BLaER1 (cell line): ENCODE measurements at regions not wholly inside any gene's neighbourhood (a gene's known extent, or its start where the extent isn't known, plus 50 kb on each side); places are given as distances from the start of the nearest gene placed in this dataset.

Source experiments
- H3K27ac ChIP-seq: shearing (Covaris generic); formaldehyde crosslinking; 2 replicates; pipeline ENCODE4 v1.8.1; 2022
- H3K27me3 ChIP-seq: shearing (Covaris generic); formaldehyde crosslinking; 2 replicates; pipeline ENCODE4 v1.8.1; 2022
- H3K36me3 ChIP-seq: shearing (Covaris generic); formaldehyde crosslinking; 2 replicates; pipeline ENCODE4 v1.8.1; 2022
- H3K4me1 ChIP-seq: shearing (Covaris generic); formaldehyde crosslinking; 2 replicates; pipeline ENCODE4 v1.8.1; 2022
- H3K4me2 ChIP-seq: shearing (Covaris generic); formaldehyde crosslinking; 2 replicates; pipeline ENCODE4 v1.8.1; 2022
- H3K4me3 ChIP-seq: shearing (Covaris generic); formaldehyde crosslinking; 2 replicates; pipeline ENCODE4 v1.8.1; 2022
- H3K9ac ChIP-seq: shearing (Covaris generic); formaldehyde crosslinking; 2 replicates; pipeline ENCODE4 v1.8.1; 2022
- H3K9me3 ChIP-seq: shearing (Covaris generic); formaldehyde crosslinking; 2 replicates; pipeline ENCODE4 v1.8.1; 2022
- H4K20me1 ChIP-seq: shearing (Covaris generic); formaldehyde crosslinking; 2 replicates; pipeline ENCODE4 v1.8.1; 2022
- Cebpa-rat ChIP-seq: shearing (Covaris generic); IDR thresholded peaks from 2 replicates; pipeline ENCODE4 v1.8.1; 2022

- Histone ChIP-seq H3K27ac (no peak overlapping the region), H3K4me2 (no peak overlapping the region), H3K27me3 (no peaks in the 10 kb centered on the region), H3K36me3 (no peaks in the 10 kb centered on the region), H3K9me3 (no peaks in the 10 kb centered on the region), H3K4me3 (no peak overlapping the region), H3K4me1 (no peaks in the 10 kb centered on the region; the same call in 1 of the 2 replicates), H4K20me1 (no peaks in the 10 kb centered on the region), H3K9ac (no peak overlapping the region)
- no peak for TF ChIP-seq Cebpa-rat
Observed at GRCh38 chr4:30836231-30836630, 116.1 kb downstream of the PCDH7 start.

- H3K27me3 ChIP-seq, result no peaks in the 10 kb centered on the region
- H3K4me3 ChIP-seq, result no peak overlapping the region
- no peak overlapping the region for H3K9ac ChIP-seq
- no peaks in the 10 kb centered on the region; the same call in 1 of the 2 replicates for H3K4me1 ChIP-seq
- no peak overlapping the region for H3K27ac ChIP-seq
- H3K9me3 ChIP-seq, result no peaks in the 10 kb centered on the region
- TF ChIP-seq Cebpa-rat, result no peak
- H3K4me2 ChIP-seq, result no peak overlapping the region
- no peaks in the 10 kb centered on the region for H3K36me3 ChIP-seq
- H4K20me1 ChIP-seq, result no peaks in the 10 kb centered on the region
Observed at GRCh38 chr4:30837131-30837539, 117.0 kb downstream of the PCDH7 start.

DNA sequence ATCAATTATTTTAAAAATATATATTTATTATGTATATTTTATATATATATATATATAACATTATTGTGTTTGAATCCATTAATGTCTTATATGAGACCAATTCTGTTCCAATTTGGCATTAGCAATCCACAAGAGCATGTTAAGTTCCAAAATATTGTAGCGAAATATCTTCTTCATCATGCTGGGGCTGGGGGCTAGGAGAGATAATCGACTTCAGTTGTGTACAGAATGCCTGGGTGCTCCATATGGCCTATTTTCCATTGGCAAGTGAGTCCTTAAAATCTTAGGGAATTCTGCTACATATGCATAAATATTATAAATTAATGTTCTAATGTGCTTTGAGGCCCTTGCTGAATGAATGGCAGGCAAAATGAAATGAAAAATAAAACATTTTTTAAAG lies 117.7 kb downstream of the PCDH7 start:
- H3K9me3 ChIP-seq, result no peaks in the 10 kb centered on the region
- H3K9ac ChIP-seq, result no peak overlapping the region
- no peaks in the 10 kb centered on the region for H3K27me3 ChIP-seq
- H3K4me3 ChIP-seq, result no peak overlapping the region
- no peaks in the 10 kb centered on the region for H3K36me3 ChIP-seq
- no peak overlapping the region for H3K4me2 ChIP-seq
- H4K20me1 ChIP-seq, result no peaks in the 10 kb centered on the region
- H3K27ac ChIP-seq, result no peak overlapping the region
- no peaks in the 10 kb centered on the region; the same call in 1 of the 2 replicates for H3K4me1 ChIP-seq
- no peak for TF ChIP-seq Cebpa-rat

DNA sequence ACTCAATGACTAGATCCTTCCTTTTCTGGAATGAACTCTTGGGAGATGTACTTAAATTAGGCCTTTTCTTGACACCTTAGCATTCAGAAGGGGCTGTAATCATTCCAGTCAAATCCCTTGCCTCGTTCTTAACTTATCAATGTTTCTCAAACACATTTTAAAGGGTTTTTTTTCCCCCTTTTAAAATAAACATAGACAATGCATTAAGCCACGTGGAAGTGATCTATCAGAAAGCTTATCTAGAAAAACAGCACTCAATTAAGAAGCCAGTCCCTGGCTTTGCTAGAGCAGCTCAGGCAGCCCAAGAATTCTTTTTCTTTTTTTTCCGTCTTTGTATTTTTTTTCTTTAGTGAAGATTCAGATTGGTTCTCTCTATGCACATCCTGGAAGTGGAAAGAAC lies 118.2 kb downstream of the PCDH7 start:
- H3K4me3 ChIP-seq, result no peak overlapping the region
- H4K20me1 ChIP-seq, result no peaks in the 10 kb centered on the region
- H3K36me3 ChIP-seq, result no peaks in the 10 kb centered on the region
- H3K4me1 ChIP-seq, result no peaks in the 10 kb centered on the region; the same call in 1 of the 2 replicates
- no peak overlapping the region for H3K27ac ChIP-seq
- no peaks in the 10 kb centered on the region for H3K27me3 ChIP-seq
- no peaks in the 10 kb centered on the region for H3K9me3 ChIP-seq
- H3K4me2 ChIP-seq, result no peak overlapping the region
- no peak for TF ChIP-seq Cebpa-rat
- H3K9ac ChIP-seq, result no peak overlapping the region

DNA sequence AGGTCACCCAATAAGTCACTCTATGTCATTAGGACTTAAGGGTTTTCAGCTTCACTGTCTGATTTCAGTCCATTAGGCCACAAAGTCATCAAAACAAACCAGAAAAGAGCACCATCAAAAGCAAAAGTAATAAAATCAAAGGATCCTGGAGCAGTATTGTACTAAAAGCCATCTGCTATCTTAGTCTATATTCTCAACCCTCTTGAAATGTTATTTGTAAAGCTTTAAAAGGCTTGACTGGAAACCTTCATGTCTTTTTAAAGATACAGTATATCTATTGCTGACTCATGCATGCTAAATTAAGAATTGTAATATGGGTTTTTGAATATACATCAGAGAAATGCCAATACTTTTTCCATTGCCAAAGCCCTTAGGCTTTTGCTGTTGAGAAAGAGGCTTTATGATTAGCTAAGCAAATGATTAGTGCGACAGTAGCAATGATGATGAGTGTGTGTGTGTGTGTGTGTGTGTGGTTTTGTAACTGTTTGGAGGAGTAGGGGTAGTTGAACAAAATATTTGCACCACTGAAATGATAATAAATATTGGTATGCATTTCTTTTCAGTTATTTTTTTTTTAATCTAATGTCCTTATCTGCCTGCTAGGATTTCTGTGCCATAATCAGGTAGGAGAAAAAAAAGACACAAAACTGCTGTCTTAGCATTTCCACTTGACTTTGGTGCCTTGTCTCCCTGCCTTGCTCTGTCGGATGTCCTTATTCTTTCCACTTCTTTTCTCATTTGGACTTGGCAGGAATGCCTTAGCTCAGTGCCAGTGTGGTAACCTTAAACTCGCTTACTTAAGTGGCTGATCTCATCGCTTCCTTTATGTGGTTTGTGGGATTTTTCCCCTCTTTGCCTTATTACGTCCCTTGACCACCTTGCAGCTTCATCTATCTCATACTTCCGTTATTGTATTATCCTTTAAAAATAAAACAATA lies 119.7 kb downstream of the PCDH7 start:
- Histone ChIP-seq H3K4me2 (no peak overlapping the region), H3K27me3 (no peaks in the 10 kb centered on the region), H3K9me3 (no peaks in the 10 kb centered on the region), H4K20me1 (no peaks in the 10 kb centered on the region), H3K27ac (no peak overlapping the region), H3K36me3 (no peaks in the 10 kb centered on the region), H3K4me1 (no peaks in the 10 kb centered on the region; the same call in 1 of the 2 replicates), H3K9ac (no peak overlapping the region), H3K4me3 (no peak overlapping the region)
- no peak for TF ChIP-seq Cebpa-rat

GRCh38 chr4:30840571-30840970 lies 120.4 kb downstream of the PCDH7 start:
- TF ChIP-seq Cebpa-rat, result no peak
- H3K4me1 ChIP-seq, result no peaks in the 10 kb centered on the region; the same call in 1 of the 2 replicates
- no peaks in the 10 kb centered on the region for H3K9me3 ChIP-seq
- H3K27me3 ChIP-seq, result no peaks in the 10 kb centered on the region
- no peaks in the 10 kb centered on the region for H3K36me3 ChIP-seq
- H4K20me1 ChIP-seq, result no peaks in the 10 kb centered on the region
- no peak overlapping the region for H3K27ac ChIP-seq
- H3K4me3 ChIP-seq, result no peak overlapping the region
- H3K4me2 ChIP-seq, result no peak overlapping the region
- no peak overlapping the region for H3K9ac ChIP-seq

DNA sequence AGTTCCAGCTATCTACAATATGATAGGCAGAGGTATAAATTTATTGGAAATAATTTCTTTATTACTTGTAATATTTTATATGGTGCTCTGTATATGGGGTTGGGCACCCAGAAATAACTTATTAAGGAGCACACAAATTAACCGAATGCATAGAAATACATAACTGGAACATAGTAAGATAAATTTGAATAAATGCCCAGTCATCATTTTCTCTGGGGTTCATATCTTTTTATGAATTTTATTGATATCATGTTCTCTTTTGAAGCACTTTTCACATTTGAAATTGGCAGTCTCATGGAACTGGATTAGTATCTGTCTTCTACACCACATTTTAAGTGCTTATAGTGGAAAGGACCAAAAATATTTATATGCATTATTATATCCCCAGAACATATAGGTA lies 122.0 kb downstream of the PCDH7 start:
- H3K4me1 ChIP-seq, result no peaks in the 10 kb centered on the region; the same call in 1 of the 2 replicates
- H3K4me3 ChIP-seq, result no peak overlapping the region
- H3K4me2 ChIP-seq, result no peak overlapping the region
- H3K9ac ChIP-seq, result no peak overlapping the region
- no peaks in the 10 kb centered on the region for H4K20me1 ChIP-seq
- no peak for TF ChIP-seq Cebpa-rat
- no peak overlapping the region for H3K27ac ChIP-seq
- H3K9me3 ChIP-seq, result no peaks in the 10 kb centered on the region
- no peaks in the 10 kb centered on the region for H3K36me3 ChIP-seq
- H3K27me3 ChIP-seq, result no peaks in the 10 kb centered on the region

DNA sequence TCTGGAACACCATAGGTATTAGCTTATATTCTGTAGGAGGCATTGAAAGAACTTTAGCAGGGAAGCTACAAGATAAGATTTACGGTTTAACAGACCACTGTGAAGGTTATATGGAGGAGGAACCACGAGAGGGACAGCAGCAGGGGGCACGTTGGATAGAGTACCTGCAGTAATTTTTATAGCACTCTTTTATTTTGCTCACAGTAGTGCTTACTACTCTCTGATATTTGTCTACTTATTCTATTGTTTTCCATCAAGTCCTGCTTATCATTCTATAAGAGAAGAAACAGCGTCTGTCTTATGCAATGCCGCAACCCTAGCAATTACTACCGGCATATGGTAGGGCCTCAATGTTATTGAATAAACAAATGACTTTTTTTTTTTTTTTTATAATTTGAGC lies 122.5 kb downstream of the PCDH7 start:
- Histone ChIP-seq H3K27ac (no peak overlapping the region), H3K9ac (no peak overlapping the region), H3K4me3 (no peak overlapping the region), H4K20me1 (no peaks in the 10 kb centered on the region), H3K27me3 (no peaks in the 10 kb centered on the region), H3K4me2 (no peak overlapping the region), H3K9me3 (no peaks in the 10 kb centered on the region), H3K36me3 (no peaks in the 10 kb centered on the region), H3K4me1 (no peaks in the 10 kb centered on the region; the same call in 1 of the 2 replicates)
- TF ChIP-seq Cebpa-rat, result no peak

GRCh38 chr4:30844861-30845582 lies 124.9 kb downstream of the PCDH7 start:
- Histone ChIP-seq H3K4me2 (no peak overlapping the region), H3K9ac (no peak overlapping the region), H4K20me1 (no peaks in the 10 kb centered on the region), H3K4me3 (no peak overlapping the region), H3K4me1 (no peaks in the 10 kb centered on the region; the same call in 1 of the 2 replicates), H3K27me3 (no peaks in the 10 kb centered on the region), H3K36me3 (no peaks in the 10 kb centered on the region), H3K27ac (no peak overlapping the region), H3K9me3 (no peaks in the 10 kb centered on the region)
- no peak for TF ChIP-seq Cebpa-rat

DNA sequence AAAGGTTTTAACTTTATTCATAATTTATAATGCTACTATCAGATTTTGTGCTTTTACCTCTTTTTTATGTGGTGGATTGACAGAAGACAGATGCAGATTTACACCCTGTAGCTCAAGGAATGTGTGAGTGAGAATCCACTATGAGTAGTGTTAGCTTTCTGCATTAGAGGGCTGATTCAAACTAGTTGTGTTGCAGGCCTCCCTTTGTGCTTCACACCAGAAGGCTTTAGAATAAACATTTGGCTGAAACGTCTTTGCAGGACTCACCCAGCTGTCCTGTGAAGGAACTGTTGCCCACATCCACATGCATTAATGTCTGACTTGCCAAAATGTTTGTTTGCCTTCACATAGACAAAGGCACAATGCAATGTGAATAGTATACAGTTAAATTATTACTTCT lies 127.0 kb downstream of the PCDH7 start:
- Histone ChIP-seq H3K27ac (no peak overlapping the region), H3K4me1 (no peaks in the 10 kb centered on the region), H3K36me3 (no peaks in the 10 kb centered on the region), H3K4me3 (no peak overlapping the region), H3K4me2 (no peak overlapping the region), H4K20me1 (no peaks in the 10 kb centered on the region), H3K9ac (no peak overlapping the region), H3K27me3 (no peaks in the 10 kb centered on the region), H3K9me3 (no peaks in the 10 kb centered on the region)
- no peak for TF ChIP-seq Cebpa-rat
